GM12891 (cell line): ENCODE measurements at regions not wholly inside any gene's neighbourhood (a gene's known extent, or its start where the extent isn't known, plus 50 kb on each side); places are given as distances from the start of the nearest gene placed in this dataset.

Source experiments
- POLR2A ChIP-seq: IDR thresholded peaks from 2 replicates; pipeline ENCODE4 v1.6.1; 2011; ENCODE audit warnings: low read depth, low read length, control low read depth
- TAF1 ChIP-seq: IDR thresholded peaks from 2 replicates; pipeline ENCODE4 v1.6.1; 2011; ENCODE audit warnings: low read depth, low read length, control low read depth

GRCh38 chr6:14406614-14407331 lies 289.2 kb downstream of the CD83 start:
- no peak for TF ChIP-seq POLR2A
- no peak for TF ChIP-seq TAF1
